Upper lobe of left lung (tissue), 6 donors: ENCODE measurements at regions not wholly inside any gene's neighbourhood (a gene's known extent, or its start where the extent isn't known, plus 50 kb on each side); places are given as distances from the start of the nearest gene placed in this dataset.
A peak's percentile ranks its signal among the peaks of the same experiment; 100 is the strongest.
"Not testable (repeated sequence)": the region's sequence is repeated elsewhere in the genome, so short reads cannot be mapped to it uniquely, and the experiment has no call there.

Source experiments
- ATAC-seq, 2 donors: fragments of 200-7000 bp; cut with Tn5 transposase; one replicate each; pipeline ENCODE4 v1.9.1; 2022; ENCODE audit warnings: mild to moderate bottlenecking in 2 of 2, moderate library complexity in 2 of 2; ENCODE audit not compliant: low FRiP score in 2 of 2
- DNase-seq, 2 donors: peaks; one replicate each; pipeline ENCODE4 v3.0.0-alpha.2; 2019 to 2020
- H3K27ac ChIP-seq, 4 donors: fragments of 200-600 bp; sonication (generic); one replicate each; pipeline ENCODE4 v1.5.1; 2016 to 2019
- H3K27me3 ChIP-seq, 4 donors: fragments of 200-600 bp; sonication (generic); one replicate each; pipeline ENCODE4 v1.5.1; 2017 to 2019
- H3K36me3 ChIP-seq, 4 donors: fragments of 200-600 bp; sonication (generic); one replicate each; pipeline ENCODE4 v1.5.1; 2016 to 2019
- H3K4me1 ChIP-seq, 4 donors: fragments of 200-600 bp; sonication (generic); one replicate each; pipeline ENCODE4 v1.5.1; 2018 to 2019
- H3K4me3 ChIP-seq, 4 donors: fragments of 200-600 bp; sonication (generic); one replicate each; pipeline ENCODE4 v1.5.1; 2017 to 2019; ENCODE audit warnings: mild to moderate bottlenecking in 2 of 4, moderate library complexity in 1 of 4
- H3K9me3 ChIP-seq, 4 donors: fragments of 200-600 bp; sonication (generic); one replicate each; pipeline ENCODE4 v1.5.1; 2018 to 2019
- EP300 ChIP-seq, 4 donors: sonication (generic); formaldehyde crosslinking; IDR thresholded peaks; one replicate each; pipeline ENCODE4 v1.5.1; 2017; ENCODE audit warnings: antibody characterized with exemption in 4 of 4, control low read depth in 2 of 4
- POLR2A ChIP-seq, 4 donors: fragments of 450-650 bp; IDR thresholded peaks; one replicate each; pipeline ENCODE4 v1.5.1; 2016 to 2017; ENCODE audit warnings: antibody characterized with exemption in 4 of 4, mild to moderate bottlenecking in 2 of 4
- POLR2AphosphoS5 ChIP-seq, 2 donors: sonication (generic); formaldehyde crosslinking; IDR thresholded peaks; one replicate each; pipeline ENCODE4 v1.5.1; 2017; ENCODE audit warnings: antibody characterized with exemption in 2 of 2
- WGBS, 2 donors: methylation state at CpG; one replicate each; pipeline ENCODE4 v1.1.5; 2017 to 2018; 5-methylcytosine and 5-hydroxymethylcytosine counted together
- TF ChIP-seq, protein P1 (sequence below), 6 experiments: fragments of 450-650 bp in 4 of 6; fragments of 200-600 bp in 2 of 6; sonication (generic) in 2 of 6; IDR thresholded peaks; one replicate each; pipeline ENCODE4 v1.5.1; 2016 to 2019; ENCODE audit warnings: antibody characterized with exemption in 6 of 6
- donor health status: DM: no; HTN: no; CAD: no; lungs with moderate emphysema.
- donor health status: DM: no; HTN: yes; CAD: no; lungs with severe emphysema.

DNA sequence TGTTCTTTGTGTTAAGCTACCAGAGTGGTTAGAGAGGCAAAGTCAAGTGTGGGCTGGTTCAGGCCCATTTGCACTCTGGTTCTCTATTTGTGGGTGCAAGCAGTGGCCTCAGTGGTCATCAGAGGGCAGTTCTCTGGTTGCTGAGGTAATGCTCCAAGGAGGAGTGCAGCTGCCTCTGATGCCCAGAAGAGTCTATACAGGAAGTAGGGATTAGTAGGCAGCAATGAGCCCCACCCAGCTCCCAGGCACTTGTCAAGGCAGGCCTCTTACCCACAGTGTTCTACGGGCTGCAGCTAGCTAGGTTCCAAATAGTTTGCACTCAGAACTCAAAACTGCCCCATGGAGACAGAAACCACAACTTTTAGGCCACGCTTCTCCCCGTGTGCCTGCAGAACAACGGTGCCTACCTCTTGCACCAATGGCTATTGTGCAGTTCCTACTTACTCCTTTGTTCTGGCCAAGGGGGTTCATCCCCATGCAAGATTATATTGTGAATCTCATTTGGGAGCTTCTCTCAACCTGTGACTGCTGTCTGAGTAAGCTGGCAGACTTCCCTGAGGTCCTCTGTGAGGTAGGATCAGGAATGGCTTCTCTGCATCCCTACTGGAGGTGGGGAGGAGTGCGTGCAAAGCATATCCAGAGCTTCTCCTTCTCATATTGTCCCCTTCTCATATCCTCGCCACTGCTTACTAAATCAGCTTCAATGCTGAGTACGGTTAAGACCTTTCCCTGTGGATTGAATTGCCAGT, 410.3 kb upstream of the LMO3 start:
- H3K4me1 ChIP-seq: no peaks in the 10 kb centered on the region
- DNase-seq (no peak), ATAC-seq (no peak)
- TF ChIP-seq, protein P1, sequence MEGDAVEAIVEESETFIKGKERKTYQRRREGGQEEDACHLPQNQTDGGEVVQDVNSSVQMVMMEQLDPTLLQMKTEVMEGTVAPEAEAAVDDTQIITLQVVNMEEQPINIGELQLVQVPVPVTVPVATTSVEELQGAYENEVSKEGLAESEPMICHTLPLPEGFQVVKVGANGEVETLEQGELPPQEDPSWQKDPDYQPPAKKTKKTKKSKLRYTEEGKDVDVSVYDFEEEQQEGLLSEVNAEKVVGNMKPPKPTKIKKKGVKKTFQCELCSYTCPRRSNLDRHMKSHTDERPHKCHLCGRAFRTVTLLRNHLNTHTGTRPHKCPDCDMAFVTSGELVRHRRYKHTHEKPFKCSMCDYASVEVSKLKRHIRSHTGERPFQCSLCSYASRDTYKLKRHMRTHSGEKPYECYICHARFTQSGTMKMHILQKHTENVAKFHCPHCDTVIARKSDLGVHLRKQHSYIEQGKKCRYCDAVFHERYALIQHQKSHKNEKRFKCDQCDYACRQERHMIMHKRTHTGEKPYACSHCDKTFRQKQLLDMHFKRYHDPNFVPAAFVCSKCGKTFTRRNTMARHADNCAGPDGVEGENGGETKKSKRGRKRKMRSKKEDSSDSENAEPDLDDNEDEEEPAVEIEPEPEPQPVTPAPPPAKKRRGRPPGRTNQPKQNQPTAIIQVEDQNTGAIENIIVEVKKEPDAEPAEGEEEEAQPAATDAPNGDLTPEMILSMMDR (IDR thresholded peaks at IDR 0.05): no peak
- TF ChIP-seq POLR2AphosphoS5 (IDR thresholded peaks at IDR 0.05): no peak
- H3K27me3 ChIP-seq: no peaks in the 10 kb centered on the region
- no peaks in the 10 kb centered on the region for H3K36me3 ChIP-seq
- no peak overlapping the region for H3K4me3 ChIP-seq
- H3K9me3 ChIP-seq: no peaks in the 10 kb centered on the region
- 80 to 90% methylated on average over 4 to 7 of the region's 7 CpGs for WGBS, 2 donors
- no peak overlapping the region for H3K27ac ChIP-seq

DNA sequence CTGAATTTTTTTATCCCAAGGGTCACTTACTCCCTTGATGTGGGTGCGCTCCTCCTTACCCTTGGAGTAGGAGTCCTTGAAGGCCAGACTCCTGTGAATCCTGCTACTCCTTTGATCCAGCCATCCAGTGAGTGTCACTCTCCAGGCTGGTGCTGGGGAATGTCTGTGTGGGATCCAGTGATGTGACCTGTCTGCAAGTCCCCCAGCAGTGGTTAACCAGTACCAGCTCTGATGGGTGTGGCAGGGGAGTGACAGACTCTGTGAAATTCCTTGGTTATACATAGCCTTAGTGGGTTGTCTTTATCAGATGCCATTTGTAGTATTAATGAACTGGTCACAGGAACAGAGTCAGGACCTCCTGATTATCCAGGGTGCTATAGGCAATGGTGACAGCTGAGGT, 409.5 kb upstream of the LMO3 start:
- TF ChIP-seq, protein P1 (IDR thresholded peaks at IDR 0.05): no peak
- TF ChIP-seq POLR2AphosphoS5 (IDR thresholded peaks at IDR 0.05): no peak
- no peak for TF ChIP-seq EP300 (IDR thresholded peaks at IDR 0.05)
- no peak for TF ChIP-seq POLR2A (IDR thresholded peaks at IDR 0.05)
- no peaks in the 10 kb centered on the region for H3K4me1 ChIP-seq
- peak in 1 of 2 donors; percentile 26 for ATAC-seq
- no peaks in the 10 kb centered on the region for H3K36me3 ChIP-seq
- no peaks in the 10 kb centered on the region for H3K27me3 ChIP-seq
- DNase-seq: no peak
- H3K9me3 ChIP-seq: no peaks in the 10 kb centered on the region
- WGBS, 2 donors: 100% methylated on average over 1 of the region's 1 CpG
- no peak overlapping the region for H3K4me3 ChIP-seq
- no peak overlapping the region for H3K27ac ChIP-seq

DNA sequence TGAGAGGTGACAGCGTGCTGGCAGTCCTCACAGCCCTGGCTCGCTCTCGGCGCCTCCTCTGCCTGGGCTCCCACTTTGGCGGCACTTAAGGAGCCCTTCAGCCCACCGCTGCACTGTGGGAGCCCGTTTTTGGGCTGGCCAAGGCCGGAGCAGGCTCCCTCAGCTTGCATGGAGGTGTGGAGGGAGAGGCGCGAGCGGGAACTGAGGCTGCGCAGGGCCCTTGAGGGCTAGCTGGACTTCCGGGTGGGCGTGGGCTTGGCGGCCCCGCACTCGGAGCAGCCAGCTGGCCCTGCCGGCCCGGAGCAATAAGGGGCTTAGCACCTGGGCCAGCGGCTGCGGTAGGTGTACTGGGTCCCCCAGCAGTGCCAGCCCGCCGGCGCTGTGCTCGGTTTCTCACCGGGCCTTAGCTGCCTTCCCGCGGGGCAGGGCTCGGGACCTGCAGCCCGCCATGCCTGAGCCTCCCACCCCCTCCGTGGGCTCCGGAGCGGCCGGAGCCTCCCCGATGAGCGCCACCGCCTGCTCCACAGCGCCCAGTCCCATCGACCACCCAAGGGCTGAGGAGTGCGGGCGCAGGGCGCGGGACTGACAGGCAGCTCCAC, 401.6 kb upstream of the LMO3 start:
- ATAC-seq, H3K27ac ChIP-seq, H3K27me3 ChIP-seq, H3K4me1 ChIP-seq, H3K36me3 ChIP-seq, H3K9me3 ChIP-seq, H3K4me3 ChIP-seq: not testable (repeated sequence)
- 89 to 90% methylated on average over 11 to 33 of the region's 43 CpGs for WGBS, 2 donors
- DNase-seq: peak in 1 of 2 donors; percentile 79

DNA sequence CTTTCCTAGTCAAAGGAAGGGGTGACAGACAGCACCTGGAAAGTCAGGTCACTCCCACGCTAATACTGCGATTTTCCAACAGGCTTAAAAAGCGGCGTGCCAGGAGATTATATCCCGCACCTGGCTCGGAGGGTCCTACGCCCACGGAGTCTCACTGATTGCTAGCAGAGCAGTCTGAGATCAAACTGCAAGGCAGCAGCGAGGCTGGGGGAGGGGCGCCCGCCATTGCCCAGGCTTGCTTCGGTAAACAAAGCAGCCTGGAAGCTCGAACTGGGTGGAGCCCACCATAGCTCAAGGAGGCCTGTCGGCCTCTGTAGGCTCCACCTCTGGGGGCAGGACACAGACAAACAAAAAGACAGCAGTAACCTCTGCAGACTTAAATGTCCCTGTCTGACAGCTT, 392.6 kb upstream of the LMO3 start:
- WGBS, 2 donors: 92 to 93% methylated on average over 14 of the region's 14 CpGs
- H3K27ac ChIP-seq, H3K4me1 ChIP-seq, H3K27me3 ChIP-seq, H3K4me3 ChIP-seq, H3K9me3 ChIP-seq, H3K36me3 ChIP-seq, ATAC-seq: not testable (repeated sequence)
- DNase-seq: peak in 1 of 2 donors; percentile 31

DNA sequence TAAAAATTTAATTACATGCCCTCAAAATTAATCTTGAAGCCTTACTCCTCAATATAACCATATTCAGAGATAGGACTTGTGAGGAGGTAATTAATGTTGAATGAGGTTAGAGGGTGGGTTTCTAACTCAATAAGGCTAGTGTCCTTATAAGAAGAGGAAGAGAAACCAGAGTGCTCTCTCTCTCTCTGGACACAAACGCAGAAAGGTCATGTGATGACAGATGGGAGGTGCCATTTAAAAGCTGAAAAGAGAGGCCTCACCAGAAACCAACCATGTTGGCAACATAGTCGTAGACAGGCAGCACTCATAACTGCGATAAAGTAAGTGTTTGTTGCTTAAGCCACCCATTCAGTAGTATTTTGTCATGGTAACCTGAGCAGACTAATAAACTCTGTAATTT, 378.5 kb upstream of the LMO3 start:
- Histone ChIP-seq H3K27me3 (no peaks in the 10 kb centered on the region), H3K4me1 (no peaks in the 10 kb centered on the region), H3K27ac (no peak overlapping the region), H3K9me3 (no peaks in the 10 kb centered on the region), H3K4me3 (no peak overlapping the region), H3K36me3 (no peaks in the 10 kb centered on the region)
- TF ChIP-seq EP300 (IDR thresholded peaks at IDR 0.05): no peak
- TF ChIP-seq POLR2AphosphoS5 (IDR thresholded peaks at IDR 0.05): no peak
- no peak for TF ChIP-seq POLR2A (IDR thresholded peaks at IDR 0.05)
- TF ChIP-seq, protein P1 (IDR thresholded peaks at IDR 0.05): no peak
- DNase-seq (no peak), ATAC-seq (no peak)
- 76% methylated on average over 3 of the region's 3 CpGs for WGBS, 2 donors
